Endothelial cell of umbilical vein (primary cell): ENCODE measurements at regions not wholly inside any gene's neighbourhood (a gene's known extent, or its start where the extent isn't known, plus 50 kb on each side); places are given as distances from the start of the nearest gene placed in this dataset.

ENCODE experiments used
- BruUV-seq: library from RNA; stranded (reverse); fragments of 400-500 nt; replicated peaks from 2 replicates; lab custom pipeline; 2021; lab: Mats Ljungman, UMichigan
- CTCF ChIA-PET: fragments of 300-600, 350-600 bp; sonication (Branson Sonifier 250); formaldehyde crosslinking; loops from one replicate; lab custom pipeline; 2021; ENCODE audit warnings: antibody characterized with exemption, inconsistent platforms; lab: Charles Lee
- POLR2A ChIA-PET: fragments of 300-600, 350-600 bp; sonication (Branson Sonifier 250); formaldehyde crosslinking; loops from one replicate; lab custom pipeline; 2021; ENCODE audit warnings: antibody characterized with exemption, inconsistent platforms; lab: Charles Lee
- DNase-seq: peaks from one replicate; pipeline ENCODE4 v3.0.0-alpha.2; 2011; ENCODE audit warnings: low read depth, low spot score
- FAIRE-seq: peaks from 2 replicates; lab custom pipeline; 2011; peaks lifted over from hg19 to GRCh38; lab: Jason Lieb, UNC
- H2AFZ ChIP-seq: 2 replicates; pipeline ENCODE4 v1.6.0; 2012; ENCODE audit warnings: low read depth, low read length, control low read depth, inconsistent platforms
- H3K27ac ChIP-seq: 2 replicates; pipeline ENCODE4 v1.5.1; 2011; ENCODE audit warnings: low read depth, mild to moderate bottlenecking, control low read depth, low read length, moderate library complexity; ENCODE audit not compliant: insufficient read depth
- H3K27me3 ChIP-seq, 2 experiments: 2 replicates each; pipeline versions ENCODE4 v1.6.0 to v1.6.1; 2011; ENCODE audit warnings: low read length in 2 of 2, mixed read lengths in 1 of 2; ENCODE audit not compliant: control insufficient read depth in 2 of 2, insufficient read depth in 2 of 2
- H3K36me3 ChIP-seq, 2 experiments: 2 replicates in 1 of 2; 3 replicates in 1 of 2; pipeline ENCODE4 v1.5.1; 2011; ENCODE audit warnings: low read length in 2 of 2, mild to moderate bottlenecking in 1 of 2, moderate library complexity in 1 of 2; ENCODE audit not compliant: control insufficient read depth in 2 of 2, insufficient read depth in 2 of 2; ENCODE audit errors: extremely low read depth in 1 of 2
- H3K4me1 ChIP-seq: 3 replicates; pipeline ENCODE4 v1.5.1; 2011; ENCODE audit warnings: mild to moderate bottlenecking, low read length; ENCODE audit not compliant: control insufficient read depth, insufficient read depth; ENCODE audit errors: extremely low read depth
- H3K4me2 ChIP-seq: 2 replicates; pipeline ENCODE4 v1.6.1; 2011; ENCODE audit warnings: low read length, control low read depth, mixed read lengths; ENCODE audit not compliant: insufficient read depth
- H3K4me3 ChIP-seq, 3 experiments: fragments of 200-600 bp in 1 of 3; sonication (generic), shearing (Covaris generic) in 1 of 3; replicated peaks in 1 of 3; 2 replicates each; pipeline ENCODE4 v1.5.1; 2011 to 2016; ENCODE audit warnings: control low read depth in 3 of 3, low read length in 3 of 3, mild to moderate bottlenecking in 2 of 3, inconsistent platforms in 1 of 3, low read depth in 1 of 3, moderate library complexity in 1 of 3; ENCODE audit not compliant: insufficient read depth in 1 of 3
- H3K79me2 ChIP-seq: 2 replicates; pipeline ENCODE4 v1.6.0; 2012; ENCODE audit warnings: low read length, inconsistent platforms; ENCODE audit not compliant: control insufficient read depth, insufficient read depth
- H3K9ac ChIP-seq: replicated peaks from 2 replicates; pipeline ENCODE3; 2011; ENCODE audit warnings: low read length, control low read depth; ENCODE audit not compliant: insufficient read depth; ENCODE audit errors: extremely low read depth
- H3K9me1 ChIP-seq: replicated peaks from 3 replicates; pipeline ENCODE4 v1.6.0; 2011; ENCODE audit warnings: mild to moderate bottlenecking, low read length; ENCODE audit not compliant: control insufficient read depth, insufficient read depth; ENCODE audit errors: extremely low read depth
- H3K9me3 ChIP-seq: replicated peaks from 2 replicates; pipeline ENCODE4 v1.5.1; 2012; ENCODE audit warnings: low read length, inconsistent platforms; ENCODE audit not compliant: control insufficient read depth, insufficient read depth
- H4K20me1 ChIP-seq: replicated peaks from 2 replicates; pipeline ENCODE3; 2011; ENCODE audit warnings: mild to moderate bottlenecking, low read length; ENCODE audit not compliant: control insufficient read depth, insufficient read depth; ENCODE audit errors: extremely low read depth
- EZH2 ChIP-seq: IDR thresholded peaks from 2 replicates; pipeline ENCODE4 v1.6.1; 2012; ENCODE audit warnings: borderline replicate concordance, low read depth, mild to moderate bottlenecking, moderate library complexity, low read length, inconsistent platforms; ENCODE audit not compliant: severe bottlenecking
- FOS ChIP-seq: IDR thresholded peaks from 2 replicates; pipeline ENCODE4 v1.6.1; 2011; ENCODE audit warnings: mild to moderate bottlenecking, low read length, moderate library complexity, borderline replicate concordance; ENCODE audit not compliant: insufficient read depth
- GATA2 ChIP-seq: IDR thresholded peaks from 2 replicates; pipeline ENCODE4 v1.7.0; 2011; ENCODE audit warnings: low read depth, mild to moderate bottlenecking, moderate library complexity, mixed read lengths, low read length; ENCODE audit not compliant: insufficient read length, insufficient read depth
- JUN ChIP-seq: IDR thresholded peaks from 2 replicates; pipeline ENCODE4 v1.6.1; 2011; ENCODE audit warnings: borderline replicate concordance, low read depth; ENCODE audit not compliant: insufficient read length, insufficient read depth
- MYC ChIP-seq: IDR thresholded peaks from one replicate; pipeline ENCODE4 v1.6.1; 2011; ENCODE audit warnings: mild to moderate bottlenecking, low read depth, low read length
- POLR2A ChIP-seq: IDR thresholded peaks from 2 replicates; pipeline ENCODE4 v1.6.1; 2012; ENCODE audit warnings: low read depth, mild to moderate bottlenecking, control low read depth, low read length
- POLR2AphosphoS5 ChIP-seq: IDR thresholded peaks from 2 replicates; pipeline ENCODE4 v1.6.1; 2012; ENCODE audit warnings: low read depth, mild to moderate bottlenecking, control low read depth, low read length, moderate library complexity; ENCODE audit not compliant: insufficient read depth
- dilution Hi-C: fragments of 300-500 bp; cut with MboI; formaldehyde crosslinking; loops from one replicate; pipeline ENCODE4 v1.15.0; 2019; ENCODE audit warnings: low sequenced_read_pairs; ENCODE audit not compliant: extremely low pct_ligation_motif_present
- intact Hi-C: fragments of 100-400 bp; cut with micrococcal nuclease; formaldehyde crosslinking; loops from one replicate; pipeline ENCODE4 v1.10.0; 2022
- TF ChIP-seq, protein P1 (sequence below), 2 donors: IDR thresholded peaks; 1 replicate in 1 of 2; 2 replicates in 1 of 2; pipeline ENCODE4 v1.5.1; 2011; ENCODE audit warnings: low read length in 2 of 2, mild to moderate bottlenecking in 2 of 2, moderate library complexity in 2 of 2, control low read depth in 1 of 2, inconsistent platforms in 1 of 2, low read depth in 1 of 2; ENCODE audit not compliant: insufficient read depth in 1 of 2; ENCODE audit errors: extremely low read depth in 1 of 2
- TF ChIP-seq, protein P2 (sequence below): IDR thresholded peaks from 2 replicates; pipeline ENCODE4 v1.6.1; 2011; ENCODE audit not compliant: insufficient read depth, insufficient read length

DNA sequence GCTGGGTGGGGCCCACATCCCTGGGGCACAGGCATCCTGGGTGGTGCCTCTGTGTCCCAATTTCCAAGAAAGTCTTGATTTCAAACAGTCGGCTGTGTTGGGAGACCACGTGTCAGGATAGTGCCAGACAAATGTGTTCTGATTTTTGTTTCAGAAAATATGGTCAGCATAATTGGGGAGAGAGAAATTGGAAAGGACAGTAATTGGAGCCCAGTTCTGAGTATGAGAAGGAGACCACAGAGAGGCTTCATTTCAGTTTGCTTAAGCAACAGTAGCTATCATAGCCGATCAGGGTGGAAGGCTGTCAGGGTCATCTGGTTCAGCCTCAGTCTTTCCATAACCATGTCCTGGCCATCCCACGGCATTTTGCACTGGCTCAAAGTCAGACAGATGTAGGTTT is 220.7 kb downstream of the CDC5L start:
- Histone ChIP-seq H3K27me3 (no peaks in the 10 kb centered on the region), H3K4me3 (no peak overlapping the region), H4K20me1 (no peaks in the 10 kb centered on the region), H3K4me2 (no peak overlapping the region), H3K27ac (no peak overlapping the region), H3K4me1 (no peaks in the 10 kb centered on the region), H3K9ac (no peak overlapping the region), H2AFZ (no peak overlapping the region), H3K9me1 (no peaks in the 10 kb centered on the region), H3K36me3 (no peaks in the 10 kb centered on the region), H3K9me3 (no peaks in the 10 kb centered on the region), H3K79me2 (no peaks in the 10 kb centered on the region)
- no peak for TF ChIP-seq GATA2
- TF ChIP-seq, protein P1, sequence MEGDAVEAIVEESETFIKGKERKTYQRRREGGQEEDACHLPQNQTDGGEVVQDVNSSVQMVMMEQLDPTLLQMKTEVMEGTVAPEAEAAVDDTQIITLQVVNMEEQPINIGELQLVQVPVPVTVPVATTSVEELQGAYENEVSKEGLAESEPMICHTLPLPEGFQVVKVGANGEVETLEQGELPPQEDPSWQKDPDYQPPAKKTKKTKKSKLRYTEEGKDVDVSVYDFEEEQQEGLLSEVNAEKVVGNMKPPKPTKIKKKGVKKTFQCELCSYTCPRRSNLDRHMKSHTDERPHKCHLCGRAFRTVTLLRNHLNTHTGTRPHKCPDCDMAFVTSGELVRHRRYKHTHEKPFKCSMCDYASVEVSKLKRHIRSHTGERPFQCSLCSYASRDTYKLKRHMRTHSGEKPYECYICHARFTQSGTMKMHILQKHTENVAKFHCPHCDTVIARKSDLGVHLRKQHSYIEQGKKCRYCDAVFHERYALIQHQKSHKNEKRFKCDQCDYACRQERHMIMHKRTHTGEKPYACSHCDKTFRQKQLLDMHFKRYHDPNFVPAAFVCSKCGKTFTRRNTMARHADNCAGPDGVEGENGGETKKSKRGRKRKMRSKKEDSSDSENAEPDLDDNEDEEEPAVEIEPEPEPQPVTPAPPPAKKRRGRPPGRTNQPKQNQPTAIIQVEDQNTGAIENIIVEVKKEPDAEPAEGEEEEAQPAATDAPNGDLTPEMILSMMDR (IDR thresholded peaks at IDR 0.05; ENCODE audit: extremely low read depth in 1 of 2, insufficient read depth in 1 of 2, low read depth in 1 of 2, low read length in 2 of 2) = no peak
- no peak for TF ChIP-seq JUN
- no peak for TF ChIP-seq POLR2AphosphoS5
- TF ChIP-seq EZH2 = no peak
- no peak for TF ChIP-seq MYC
- TF ChIP-seq FOS = no peak
- TF ChIP-seq, protein P2, sequence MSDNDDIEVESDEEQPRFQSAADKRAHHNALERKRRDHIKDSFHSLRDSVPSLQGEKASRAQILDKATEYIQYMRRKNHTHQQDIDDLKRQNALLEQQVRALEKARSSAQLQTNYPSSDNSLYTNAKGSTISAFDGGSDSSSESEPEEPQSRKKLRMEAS = no peak
- no peak for TF ChIP-seq POLR2A
- intact Hi-C loops = no loop called here
- ChIA-PET CTCF (interaction anchor here (1.6 kb wide), 1 partner anchor 133 kb away, joined by 4 read pairs; no protein-coding TSS in a partner anchor), POLR2A (no interaction called here)
- FAIRE-seq (no peak), DNase-seq (no peak)
- BruUV-seq = no TSS peak
- dilution Hi-C loops = no loop called here
